ENCODE measurements at regions not wholly inside any gene's neighbourhood (a gene's known extent, or its start where the extent isn't known, plus 50 kb on each side); places are given as distances from the start of the nearest gene placed in this dataset.
"Not testable (repeated sequence)": the region's sequence is repeated elsewhere in the genome, so short reads cannot be mapped to it uniquely, and the experiment has no call there.

DNA sequence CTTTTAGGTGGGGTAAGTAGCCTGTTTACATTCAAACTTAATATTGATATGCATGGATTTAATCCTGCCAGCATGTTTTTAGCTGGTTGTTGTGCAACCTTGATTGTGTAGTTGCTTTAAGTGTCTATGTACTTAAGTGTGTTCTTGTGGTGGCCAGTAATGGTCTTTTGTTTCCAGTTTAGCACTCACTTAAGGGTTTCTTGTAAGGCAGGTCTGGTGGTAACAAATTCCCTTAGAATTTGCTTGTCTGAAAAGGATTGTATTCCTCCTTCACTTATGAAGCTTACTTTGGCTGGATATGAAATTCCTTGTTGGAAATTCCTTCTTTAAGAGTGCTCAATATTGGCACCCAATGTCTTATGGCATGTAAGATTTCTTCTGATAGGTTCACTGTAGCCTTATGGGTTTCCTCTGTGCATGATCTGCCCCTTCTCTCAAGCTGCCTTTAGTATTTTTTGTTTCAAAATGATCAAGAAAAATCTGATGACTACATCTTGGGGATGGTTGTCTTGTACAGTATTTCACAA, 289.0 kb upstream of the C1QTNF3 start:
- TF ChIP-seq EZH2 (IDR thresholded peaks at IDR 0.05; ENCODE audit: borderline replicate concordance, insufficient read depth, low read length, poor library complexity, severe bottlenecking); TAF1 (IDR thresholded peaks at IDR 0.05; ENCODE audit: low read depth); POLR2AphosphoS5 (IDR thresholded peaks at IDR 0.05); EP300 (conservative IDR thresholded peaks at IDR 0.05; ENCODE audit: poor library complexity, severe bottlenecking): not testable (repeated sequence)
- TF ChIP-seq, protein P1, sequence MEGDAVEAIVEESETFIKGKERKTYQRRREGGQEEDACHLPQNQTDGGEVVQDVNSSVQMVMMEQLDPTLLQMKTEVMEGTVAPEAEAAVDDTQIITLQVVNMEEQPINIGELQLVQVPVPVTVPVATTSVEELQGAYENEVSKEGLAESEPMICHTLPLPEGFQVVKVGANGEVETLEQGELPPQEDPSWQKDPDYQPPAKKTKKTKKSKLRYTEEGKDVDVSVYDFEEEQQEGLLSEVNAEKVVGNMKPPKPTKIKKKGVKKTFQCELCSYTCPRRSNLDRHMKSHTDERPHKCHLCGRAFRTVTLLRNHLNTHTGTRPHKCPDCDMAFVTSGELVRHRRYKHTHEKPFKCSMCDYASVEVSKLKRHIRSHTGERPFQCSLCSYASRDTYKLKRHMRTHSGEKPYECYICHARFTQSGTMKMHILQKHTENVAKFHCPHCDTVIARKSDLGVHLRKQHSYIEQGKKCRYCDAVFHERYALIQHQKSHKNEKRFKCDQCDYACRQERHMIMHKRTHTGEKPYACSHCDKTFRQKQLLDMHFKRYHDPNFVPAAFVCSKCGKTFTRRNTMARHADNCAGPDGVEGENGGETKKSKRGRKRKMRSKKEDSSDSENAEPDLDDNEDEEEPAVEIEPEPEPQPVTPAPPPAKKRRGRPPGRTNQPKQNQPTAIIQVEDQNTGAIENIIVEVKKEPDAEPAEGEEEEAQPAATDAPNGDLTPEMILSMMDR (IDR thresholded peaks at IDR 0.05; ENCODE audit: poor library complexity, severe bottlenecking), result not testable (repeated sequence)

Data from neural cell (in vitro differentiated cells).